ENCODE measurements at regions not wholly inside any gene's neighbourhood (a gene's known extent, or its start where the extent isn't known, plus 50 kb on each side); places are given as distances from the start of the nearest gene placed in this dataset.
"Not testable (repeated sequence)": the region's sequence is repeated elsewhere in the genome, so short reads cannot be mapped to it uniquely, and the experiment has no call there.

DNA sequence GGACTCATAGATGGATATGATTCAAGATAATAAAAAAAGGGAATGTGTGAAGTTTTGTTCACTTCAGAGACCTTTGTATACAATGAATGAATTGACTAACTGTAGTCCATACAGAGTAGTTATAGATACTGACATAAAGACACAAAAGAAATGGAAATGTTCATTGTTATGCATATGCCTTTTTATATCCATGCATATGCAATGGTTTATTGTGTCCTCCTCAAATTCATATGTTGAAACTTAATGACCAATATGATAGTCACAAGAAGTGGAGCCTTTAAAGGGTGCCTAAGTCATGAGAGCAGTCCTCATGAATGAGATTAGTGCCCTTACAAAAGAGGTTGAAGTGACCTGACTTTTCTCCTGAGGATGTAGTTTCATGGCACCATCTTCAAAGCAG is 467.5 kb upstream of the NDST4 start:
- no peak for TF ChIP-seq CTCF (conservative IDR thresholded peaks at IDR 0.05; ENCODE audit: low read depth, low read length)
- no peak for DNase-seq (ENCODE audit: low read depth)
- H3K4me3 ChIP-seq (ENCODE audit: low read depth, low read length) = no peak overlapping the region

DNA sequence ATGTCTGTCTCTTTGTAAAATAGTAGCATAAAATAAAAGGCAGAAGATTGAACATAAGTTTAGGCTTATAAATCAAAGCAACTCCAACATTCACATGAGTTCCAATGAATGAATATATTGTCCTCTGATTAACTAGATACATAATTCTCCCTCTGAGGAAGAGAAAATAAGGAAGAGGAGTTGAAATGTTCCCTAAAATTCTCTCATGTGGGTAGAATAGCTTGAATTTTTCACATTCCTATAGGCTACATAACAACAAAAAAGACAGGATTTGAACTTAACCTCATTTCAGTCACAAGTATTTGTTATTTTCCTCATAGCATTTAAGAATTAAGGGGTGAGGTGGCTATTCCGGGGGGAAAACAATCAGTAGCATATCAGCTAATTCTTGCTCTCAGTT is 462.4 kb upstream of the NDST4 start:
- TF ChIP-seq CTCF (conservative IDR thresholded peaks at IDR 0.05; ENCODE audit: low read depth, low read length) = no peak
- DNase-seq (ENCODE audit: low read depth) = no peak
- H3K4me3 ChIP-seq (ENCODE audit: low read depth, low read length) = no peak overlapping the region

DNA sequence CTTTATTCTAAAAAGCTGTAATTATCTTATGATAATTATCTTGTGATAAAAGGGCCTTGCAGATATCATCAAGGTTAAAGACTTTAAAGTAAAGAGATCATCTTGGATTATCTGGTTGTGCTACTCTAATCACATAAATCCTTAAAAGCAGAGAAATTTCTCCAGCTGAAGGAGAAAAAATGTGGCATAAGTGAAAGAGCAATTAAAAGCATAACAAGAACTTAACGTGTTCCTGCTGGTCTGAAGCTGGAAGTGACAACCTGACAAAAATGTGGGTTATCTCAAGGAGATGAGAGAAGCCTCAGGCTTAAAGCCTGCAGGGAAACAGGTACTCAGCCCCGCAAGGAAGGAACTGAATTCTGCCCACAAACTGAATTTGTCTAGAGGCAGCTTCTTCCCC is 449.1 kb upstream of the NDST4 start:
- no peak overlapping the region for H3K4me3 ChIP-seq (ENCODE audit: low read depth, low read length)
- no peak for DNase-seq (ENCODE audit: low read depth)
- no peak for TF ChIP-seq CTCF (conservative IDR thresholded peaks at IDR 0.05; ENCODE audit: low read depth, low read length)

- H3K4me3 ChIP-seq (ENCODE audit: low read depth, low read length) = no peak overlapping the region
- DNase-seq (ENCODE audit: low read depth) = no peak
- TF ChIP-seq CTCF (conservative IDR thresholded peaks at IDR 0.05; ENCODE audit: low read depth, low read length) = no peak
Measured at GRCh38 chr4:115548123-115548522, 434.7 kb upstream of the NDST4 start.

- no peak for TF ChIP-seq CTCF (conservative IDR thresholded peaks at IDR 0.05; ENCODE audit: low read depth, low read length)
- DNase-seq (ENCODE audit: low read depth) = no peak
- H3K4me3 ChIP-seq (ENCODE audit: low read depth, low read length) = no peak overlapping the region
Measured at GRCh38 chr4:115537387-115537786, 424.0 kb upstream of the NDST4 start.

DNA sequence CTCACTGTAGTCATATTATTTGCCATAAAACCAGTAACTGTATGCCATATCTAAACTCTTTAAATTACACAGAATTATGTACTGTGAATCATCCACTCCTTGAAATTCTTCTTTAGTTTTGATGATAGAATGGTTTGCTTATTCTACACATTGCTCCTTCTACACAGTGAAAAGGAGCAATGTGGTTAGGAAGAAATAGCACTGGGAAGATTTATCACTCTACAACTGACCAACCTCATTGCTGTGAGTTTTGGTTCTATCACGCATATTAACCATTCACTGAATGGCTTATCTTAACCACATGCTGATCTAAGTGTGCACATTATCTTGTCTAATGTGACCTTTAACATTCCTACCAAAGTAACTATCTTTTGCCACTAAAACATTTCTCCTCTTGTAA is 415.7 kb upstream of the NDST4 start:
- no peak for TF ChIP-seq CTCF (conservative IDR thresholded peaks at IDR 0.05; ENCODE audit: low read depth, low read length)
- DNase-seq (ENCODE audit: low read depth) = no peak
- H3K4me3 ChIP-seq (ENCODE audit: low read depth, low read length) = no peak overlapping the region

- H3K4me3 ChIP-seq (ENCODE audit: low read depth, low read length); DNase-seq (ENCODE audit: low read depth): not testable (repeated sequence)
Measured at GRCh38 chr4:115519476-115519875, 406.1 kb upstream of the NDST4 start.

- no peak for TF ChIP-seq CTCF (conservative IDR thresholded peaks at IDR 0.05; ENCODE audit: low read depth, low read length)
- no peak overlapping the region for H3K4me3 ChIP-seq (ENCODE audit: low read depth, low read length)
- no peak for DNase-seq (ENCODE audit: low read depth)
Measured at GRCh38 chr4:115515772-115516171, 402.4 kb upstream of the NDST4 start.

Data from epithelial cell of proximal tubule (primary cell).